ENCODE measurements at regions not wholly inside any gene's neighbourhood (a gene's known extent, or its start where the extent isn't known, plus 50 kb on each side); places are given as distances from the start of the nearest gene placed in this dataset.

DNA sequence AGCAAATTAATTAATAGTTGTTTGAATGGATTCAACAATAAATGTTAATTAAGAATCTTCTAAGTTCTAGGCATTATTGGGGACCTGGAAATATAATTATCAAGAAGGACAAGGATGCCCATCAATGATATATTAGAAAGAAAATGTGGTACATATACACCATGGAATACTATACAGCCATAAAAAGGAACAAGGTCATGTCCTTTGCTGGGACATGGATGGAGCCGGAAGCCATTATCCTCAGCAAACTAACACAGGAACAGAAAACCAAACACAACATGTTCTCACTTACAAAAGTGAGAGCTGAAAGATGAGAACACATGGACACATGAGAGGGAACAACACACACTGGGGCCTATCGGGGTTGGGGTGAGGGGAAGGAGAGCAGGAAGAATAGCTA lies 141.4 kb upstream of the JUN start:
- no peak for TF ChIP-seq NFIC (IDR thresholded peaks at IDR 0.05)
- no peak for TF ChIP-seq EGR1 (IDR thresholded peaks at IDR 0.05)
- TF ChIP-seq TAF1 (IDR thresholded peaks at IDR 0.05; ENCODE audit: low read depth), result no peak
- no peak for TF ChIP-seq FOXM1 (IDR thresholded peaks at IDR 0.05; ENCODE audit: borderline replicate concordance, low read depth)
- TF ChIP-seq EP300 (IDR thresholded peaks at IDR 0.05; ENCODE audit: borderline replicate concordance), result no peak

Data from Ishikawa (cell line).